Left lung (tissue), 4 donors: ENCODE measurements at regions not wholly inside any gene's neighbourhood (a gene's known extent, or its start where the extent isn't known, plus 50 kb on each side); places are given as distances from the start of the nearest gene placed in this dataset.

Experiments
- ATAC-seq: fragments of 200-7000 bp; cut with Tn5 transposase; one replicate; pipeline ENCODE4 v1.9.1; 2020; ENCODE audit warnings: moderate library complexity
- DNase-seq, 4 donors: peaks; one replicate each; pipeline ENCODE4 v3.0.0-alpha.2; 2013 to 2020
- H3K27ac ChIP-seq, 2 donors: fragments of 200-600 bp; sonication (generic) in 1 of 2; one replicate each; pipeline versions ENCODE4 v1.5.0 to v1.8.0; 2020 to 2021
- H3K27me3 ChIP-seq, 2 donors: fragments of 200-600 bp; sonication (generic) in 1 of 2; one replicate each; pipeline versions ENCODE4 v1.5.0 to v1.8.0; 2020 to 2021
- H3K36me3 ChIP-seq, 2 donors: fragments of 200-600 bp; sonication (generic) in 1 of 2; one replicate each; pipeline versions ENCODE4 v1.5.0 to v1.8.0; 2020 to 2021
- H3K4me1 ChIP-seq, 2 donors: fragments of 200-600 bp; one replicate each; pipeline ENCODE4 v1.8.0; 2021
- H3K4me3 ChIP-seq, 2 donors: fragments of 200-600 bp; sonication (generic) in 1 of 2; one replicate each; pipeline versions ENCODE4 v1.5.0 to v1.8.0; 2020 to 2021; ENCODE audit warnings: mild to moderate bottlenecking in 1 of 2
- H3K9me3 ChIP-seq, 2 donors: fragments of 200-600 bp; sonication (generic) in 1 of 2; one replicate each; pipeline versions ENCODE4 v1.5.0 to v1.8.0; 2020 to 2021
- CTCF ChIP-seq, 2 donors: fragments of 200-600 bp; sonication (generic) in 1 of 2; IDR thresholded peaks; one replicate each; pipeline versions ENCODE4 v1.5.0 to v1.8.0; 2021; ENCODE audit warnings: antibody characterized with exemption in 2 of 2
- intact Hi-C, 2 donors: fragments of 100-400 bp; cut with DNase I; formaldehyde crosslinking; loops; one replicate each; pipeline versions ENCODE4 v1.11.2 to v1.14.2; 2022
- donor health status: DM: no; HTN: yes; CAD: no.
- donor health status: DM: no; HTN: no; CAD: no.

GRCh38 chr1:59158321-59158720 lies 138.6 kb upstream of the FGGY start:
- DNase-seq = no peak
- intact Hi-C loops = no loop called here
- Histone ChIP-seq H3K36me3 (no peaks in the 10 kb centered on the region), H3K4me3 (no peak overlapping the region), H3K9me3 (peaks cover 6 to 13% of the 10 kb centered on the region in 2 donors), H3K4me1 (peaks cover 0 to 6% of the 10 kb centered on the region in 2 donors), H3K27me3 (no peaks in the 10 kb centered on the region), H3K27ac (no peak overlapping the region)
- no peak for TF ChIP-seq CTCF (IDR thresholded peaks at IDR 0.05)
- ATAC-seq = no peak

GRCh38 chr1:59159557-59160203 lies 137.2 kb upstream of the FGGY start:
- Histone ChIP-seq H3K4me3 (no peak overlapping the region), H3K36me3 (no peaks in the 10 kb centered on the region), H3K27me3 (no peaks in the 10 kb centered on the region), H3K4me1 (peaks cover 0 to 6% of the 10 kb centered on the region in 2 donors), H3K27ac (no peak overlapping the region), H3K9me3 (peaks cover 6 to 13% of the 10 kb centered on the region in 2 donors)
- no peak for TF ChIP-seq CTCF (IDR thresholded peaks at IDR 0.05)
- ATAC-seq (no peak), DNase-seq (no peak)
- intact Hi-C loops = loop anchor here in 1 of 2 donors (10.0 kb wide), 1 partner anchor 535 kb away; no protein-coding TSS in a partner anchor

GRCh38 chr1:59161136-59161535 lies 135.8 kb upstream of the FGGY start:
- H3K4me3 ChIP-seq = no peak overlapping the region
- DNase-seq (no peak), ATAC-seq (no peak)
- no peak for TF ChIP-seq CTCF (IDR thresholded peaks at IDR 0.05)
- intact Hi-C loops = loop anchor here in 1 of 2 donors (10.0 kb wide), 1 partner anchor 534 kb away; no protein-coding TSS in a partner anchor
- H3K27ac ChIP-seq = no peak overlapping the region
- H3K27me3 ChIP-seq = no peaks in the 10 kb centered on the region
- peaks cover 0 to 6% of the 10 kb centered on the region in 2 donors for H3K4me1 ChIP-seq
- H3K36me3 ChIP-seq = no peaks in the 10 kb centered on the region
- H3K9me3 ChIP-seq = peaks cover 6 to 13% of the 10 kb centered on the region in 2 donors

- no peak overlapping the region for H3K27ac ChIP-seq
- no peak overlapping the region for H3K4me3 ChIP-seq
- intact Hi-C loops = loop anchor here in 1 of 2 donors (10.0 kb wide), 1 partner anchor 532 kb away; no protein-coding TSS in a partner anchor
- TF ChIP-seq CTCF (IDR thresholded peaks at IDR 0.05) = no peak
- H3K9me3 ChIP-seq = peaks cover 6 to 13% of the 10 kb centered on the region in 2 donors
- no peaks in the 10 kb centered on the region for H3K4me1 ChIP-seq
- no peaks in the 10 kb centered on the region for H3K27me3 ChIP-seq
- no peaks in the 10 kb centered on the region for H3K36me3 ChIP-seq
- ATAC-seq (no peak), DNase-seq (no peak)
These were observed 134.2 kb upstream of the FGGY start for GRCh38 chr1:59162665-59163064.

GRCh38 chr1:59163268-59164092 lies 133.4 kb upstream of the FGGY start:
- no peak overlapping the region for H3K27ac ChIP-seq
- intact Hi-C loops = loop anchor here in 1 of 2 donors (10.0 kb wide), 1 partner anchor 531 kb away; no protein-coding TSS in a partner anchor
- H3K36me3 ChIP-seq = no peaks in the 10 kb centered on the region
- DNase-seq (no peak), ATAC-seq (no peak)
- no peak for TF ChIP-seq CTCF (IDR thresholded peaks at IDR 0.05)
- no peaks in the 10 kb centered on the region for H3K4me1 ChIP-seq
- H3K9me3 ChIP-seq = peaks cover under 1 to 5% of the 10 kb centered on the region in 2 donors
- H3K4me3 ChIP-seq = no peak overlapping the region
- no peaks in the 10 kb centered on the region for H3K27me3 ChIP-seq
